PC-3 (cell line): ENCODE measurements at regions not wholly inside any gene's neighbourhood (a gene's known extent, or its start where the extent isn't known, plus 50 kb on each side); places are given as distances from the start of the nearest gene placed in this dataset.

Experiments used
- CTCF ChIP-seq: fragments of 300-600 bp; sonication (generic); conservative IDR thresholded peaks from 2 replicates; pipeline ENCODE4 v1.5.1; 2017; ENCODE audit warnings: antibody characterized with exemption, low read depth, mild to moderate bottlenecking, low read length
- EZH2 ChIP-seq: fragments of 300-600 bp; sonication (generic); IDR thresholded peaks from one replicate; pipeline ENCODE4 v1.6.1; 2017; ENCODE audit warnings: antibody characterized with exemption, mild to moderate bottlenecking, low read length; ENCODE audit not compliant: unreplicated experiment
- EZH2phosphoT487 ChIP-seq: fragments of 300-600 bp; sonication (generic); IDR thresholded peaks from 2 replicates; pipeline ENCODE4 v1.6.1; 2018; ENCODE audit warnings: mild to moderate bottlenecking, antibody characterized with exemption, low read length, borderline replicate concordance

DNA sequence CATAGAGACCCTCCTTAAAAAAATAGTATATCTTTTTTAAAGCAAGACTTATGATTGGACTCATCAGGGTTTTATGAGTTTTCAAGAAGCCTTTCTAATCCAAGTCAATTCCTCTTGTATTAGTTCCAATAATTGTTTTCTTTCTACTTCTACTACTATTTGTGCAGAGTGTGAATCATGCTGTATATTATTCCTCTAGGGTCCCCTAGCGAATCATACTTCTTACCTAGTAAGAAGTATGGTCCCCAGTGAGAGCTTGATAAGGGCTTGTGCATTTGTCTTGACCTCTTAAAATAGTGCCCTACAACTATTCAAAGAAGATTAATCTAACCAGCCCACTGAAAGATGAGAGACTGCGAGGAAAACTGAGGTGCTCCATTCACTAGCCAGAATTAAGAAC, 715.7 kb upstream of the ZP4 start:
- TF ChIP-seq CTCF (no peak), EZH2 (no peak), EZH2phosphoT487 (no peak)
